GM21529 (cell line): ENCODE measurements at regions not wholly inside any gene's neighbourhood (a gene's known extent, or its start where the extent isn't known, plus 50 kb on each side); places are given as distances from the start of the nearest gene placed in this dataset.
"Not testable (repeated sequence)": the region's sequence is repeated elsewhere in the genome, so short reads cannot be mapped to it uniquely, and the experiment has no call there.

Experiments used
- ATAC-seq: cut with Tn5 transposase; IDR thresholded peaks from one replicate; pipeline ENCODE4 v1.9.1; 2021; ENCODE audit not compliant: unreplicated experiment

DNA sequence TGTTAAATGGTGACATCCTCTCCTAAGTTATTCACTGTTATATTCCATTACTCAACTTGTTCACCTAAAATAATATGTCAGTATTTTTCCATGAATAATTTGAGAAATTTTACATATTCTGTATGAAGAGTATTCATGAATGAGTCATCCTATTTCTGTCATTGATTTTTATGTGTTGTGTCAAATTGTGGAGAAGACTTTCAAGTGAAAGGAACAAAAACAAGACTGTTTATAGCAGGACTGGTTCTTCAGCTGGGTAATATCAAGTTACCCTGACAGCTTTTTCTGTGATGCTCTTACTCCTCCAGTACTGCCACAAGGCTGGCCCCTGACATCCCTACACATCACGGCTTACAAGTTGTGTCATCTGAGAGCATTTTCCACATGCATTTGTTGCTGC lies 847.7 kb downstream of the NCAM2 start:
- ATAC-seq: no peak

DNA sequence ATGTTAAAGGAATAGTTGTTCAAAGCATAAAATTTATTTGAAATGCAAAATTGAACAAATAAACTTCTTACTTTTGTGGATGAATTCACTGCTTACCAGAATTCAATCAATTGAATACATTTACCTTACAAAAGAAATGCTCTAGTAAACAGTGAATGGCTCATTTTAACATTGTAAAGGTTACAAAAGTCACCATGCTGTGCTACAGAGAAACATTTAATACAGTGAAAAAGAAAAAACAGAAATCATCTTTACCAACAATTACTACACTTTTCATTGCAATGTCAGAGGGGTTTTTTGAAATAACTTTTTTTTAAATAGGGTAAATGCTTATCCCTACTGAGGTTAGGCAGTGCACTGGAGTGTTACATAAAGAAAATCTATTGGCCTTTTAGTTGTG lies 853.0 kb downstream of the NCAM2 start:
- ATAC-seq: no peak

DNA sequence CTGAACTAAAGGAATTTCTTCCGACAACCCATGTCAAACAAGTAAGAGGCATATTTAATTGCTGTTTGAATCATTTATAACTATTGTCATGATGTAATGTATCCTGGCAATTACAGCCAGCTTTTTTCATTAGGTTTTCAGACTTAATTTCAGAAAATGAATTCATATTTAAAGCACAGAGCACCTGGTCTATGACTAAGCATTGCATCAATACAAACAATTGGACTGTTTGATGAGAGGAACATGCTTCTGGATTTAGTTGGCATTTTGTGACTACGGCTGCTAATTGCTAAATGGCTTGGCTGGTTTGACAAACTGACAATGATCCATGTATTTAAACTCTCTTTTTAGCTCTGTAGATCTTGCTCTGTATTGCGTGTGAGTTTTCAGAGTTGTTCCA lies 853.4 kb downstream of the NCAM2 start:
- no peak for ATAC-seq

DNA sequence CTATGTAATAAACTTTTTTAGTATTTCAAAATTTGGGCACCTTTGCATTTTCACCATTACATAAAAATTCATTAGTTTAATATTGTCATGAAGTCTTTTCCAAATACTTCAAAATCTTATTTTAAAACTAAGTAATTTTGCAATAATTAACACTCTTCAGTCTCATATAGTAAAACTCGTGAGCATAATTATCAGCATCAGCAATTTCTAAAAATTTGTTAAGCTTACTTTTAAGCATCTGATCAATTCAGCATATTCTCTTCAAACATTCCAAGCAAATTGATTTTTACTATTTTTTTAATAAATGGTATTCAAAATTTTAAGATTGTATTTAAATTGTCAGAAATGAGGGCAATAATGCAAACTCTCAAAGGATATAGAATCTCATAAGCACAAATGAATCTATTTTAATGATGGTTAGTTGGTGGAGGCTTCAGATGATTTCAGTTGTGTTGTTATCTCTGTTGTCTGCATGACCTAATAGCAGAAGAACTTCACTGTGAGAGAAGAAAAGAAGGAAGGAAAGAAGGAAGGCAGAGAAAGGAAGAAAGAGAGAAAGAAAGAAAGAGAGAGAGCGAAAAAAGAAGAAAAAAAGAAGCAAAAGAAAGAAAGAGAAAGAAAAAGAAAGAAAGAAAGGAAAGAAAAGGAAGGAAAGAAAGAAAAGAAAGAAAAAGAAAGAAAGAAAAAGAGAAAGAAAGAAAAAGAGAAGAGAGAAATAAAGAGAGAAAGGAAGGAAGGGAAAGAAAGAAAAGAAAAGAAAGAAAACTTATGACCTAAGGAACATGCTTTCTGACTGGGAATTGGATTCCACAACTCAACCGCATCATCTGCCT lies 860.5 kb downstream of the NCAM2 start:
- no peak for ATAC-seq

DNA sequence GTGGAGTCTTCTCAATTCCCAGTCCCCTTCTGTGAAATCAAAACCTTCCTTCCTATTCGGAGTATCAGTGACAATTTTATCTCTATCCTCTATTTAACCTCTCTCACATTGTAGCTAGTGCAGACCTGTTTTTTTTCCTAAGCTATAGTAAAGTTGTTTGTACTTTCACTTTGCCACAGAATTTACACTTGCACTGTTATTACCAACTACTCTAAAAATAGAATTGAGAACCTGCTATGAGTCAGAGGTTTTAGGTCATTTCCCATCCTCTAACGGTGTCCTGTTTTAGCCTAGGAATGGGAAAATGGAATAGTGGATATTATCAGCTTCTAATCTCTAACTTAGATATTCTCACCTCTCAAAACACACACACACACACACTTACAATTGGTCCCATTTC lies 862.7 kb downstream of the NCAM2 start:
- ATAC-seq: no peak

DNA sequence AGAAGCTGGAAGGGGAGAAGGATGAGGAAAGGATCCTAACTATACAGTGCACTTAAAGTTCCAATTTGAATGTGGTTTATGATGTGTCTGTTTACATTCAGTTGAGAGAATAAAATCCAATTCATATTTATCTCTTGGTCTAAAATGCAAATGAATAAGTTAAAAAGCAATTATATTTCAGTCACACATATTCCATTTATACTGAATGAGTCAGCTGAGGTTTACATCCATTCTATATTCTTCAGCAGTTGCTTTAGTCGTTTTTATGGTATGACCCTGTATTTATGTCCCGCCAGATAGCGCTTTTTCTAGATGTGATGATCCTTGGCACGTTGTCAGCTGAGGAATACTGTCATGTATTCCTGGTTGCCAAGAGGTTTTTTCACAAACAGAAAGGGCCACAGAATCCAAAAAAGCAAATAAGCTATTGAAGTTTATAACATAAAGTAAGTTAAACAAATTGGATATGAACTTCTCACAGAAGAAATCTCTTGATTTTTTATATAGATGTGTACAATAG lies 866.2 kb downstream of the NCAM2 start:
- ATAC-seq: no peak

DNA sequence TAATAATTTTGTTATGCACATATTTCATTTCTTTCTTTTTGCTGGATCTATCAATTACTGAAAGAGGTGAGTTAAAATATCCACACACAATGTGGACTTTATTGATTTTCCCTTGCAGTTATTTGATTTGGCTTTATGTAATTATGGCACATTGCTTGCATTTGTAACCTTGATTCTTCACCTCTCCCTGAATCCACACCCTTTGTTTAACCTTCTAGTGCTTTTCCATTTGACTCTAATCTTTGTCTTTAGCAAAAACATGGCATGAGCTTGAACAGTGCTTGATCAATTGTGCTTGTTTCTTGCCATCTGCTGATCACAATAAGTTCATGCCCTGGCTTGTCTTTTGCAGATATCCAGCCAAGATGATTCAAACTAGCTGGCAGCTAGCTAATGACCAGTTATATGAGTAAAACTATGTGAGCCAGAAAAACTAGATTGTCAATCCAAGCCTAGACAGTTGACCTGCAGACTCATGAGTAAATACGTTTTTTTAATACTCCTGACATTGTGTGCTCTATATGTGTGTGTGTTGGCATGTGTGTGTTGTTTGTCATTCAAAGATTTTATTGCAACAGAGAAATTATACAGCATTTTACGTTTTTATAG lies 899.2 kb downstream of the NCAM2 start:
- no peak for ATAC-seq

DNA sequence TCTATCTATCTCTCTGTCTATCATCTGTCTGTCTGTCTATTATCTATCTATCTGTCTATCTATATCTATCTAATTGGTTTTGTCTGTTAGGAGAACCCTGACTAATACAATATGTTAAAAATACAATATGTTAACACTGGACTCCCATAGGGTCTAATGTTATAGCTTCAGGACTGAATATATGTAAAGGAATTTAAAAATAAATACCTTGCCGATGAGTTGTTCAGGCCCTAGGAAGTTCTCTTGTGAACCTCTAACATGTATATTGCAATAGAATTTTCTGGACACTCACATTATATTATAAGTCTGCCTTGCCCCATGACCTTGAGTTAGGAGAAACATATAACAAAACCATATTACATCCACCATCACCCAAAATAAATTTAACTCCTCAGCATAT lies 900.6 kb downstream of the NCAM2 start:
- no peak for ATAC-seq

DNA sequence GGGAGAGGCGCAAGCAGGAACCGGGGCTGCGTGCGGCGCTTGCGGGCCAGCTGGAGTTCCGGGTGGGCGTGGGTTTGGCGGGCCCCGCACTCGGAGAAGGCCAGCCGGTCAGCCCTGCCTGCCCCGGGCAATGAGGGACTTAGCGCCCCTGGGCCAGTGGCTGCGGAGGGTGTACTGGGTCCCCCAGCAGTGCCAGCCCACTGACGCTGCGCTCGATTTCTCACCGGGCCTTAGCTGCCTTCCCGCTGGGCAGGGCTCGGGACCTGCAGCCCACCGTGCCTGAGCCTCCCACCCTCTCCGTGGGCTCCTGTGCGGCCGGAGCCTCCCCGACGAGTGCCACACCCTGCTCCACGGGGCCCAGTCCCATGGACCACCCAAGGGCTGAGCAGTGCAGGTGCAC lies 904.2 kb downstream of the NCAM2 start:
- ATAC-seq: not testable (repeated sequence)

DNA sequence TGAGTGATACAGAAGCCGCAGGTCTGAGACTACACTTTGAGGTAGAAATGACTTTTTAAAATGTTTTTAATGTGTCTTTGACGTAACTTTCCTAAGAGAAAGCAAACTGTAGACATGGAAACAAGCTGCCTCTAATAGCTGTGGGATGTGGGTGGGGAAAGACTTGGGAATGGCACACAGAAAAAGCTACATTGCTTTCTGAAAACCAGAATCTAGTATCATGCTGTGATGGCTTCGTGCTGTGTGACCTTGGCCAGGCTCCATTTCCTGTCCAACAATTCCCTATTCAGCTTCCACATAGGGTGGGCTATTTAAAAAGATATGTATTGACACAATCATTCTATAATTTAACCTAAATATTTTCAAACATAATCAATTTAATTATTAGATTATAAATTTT lies 909.1 kb downstream of the NCAM2 start:
- no peak for ATAC-seq

DNA sequence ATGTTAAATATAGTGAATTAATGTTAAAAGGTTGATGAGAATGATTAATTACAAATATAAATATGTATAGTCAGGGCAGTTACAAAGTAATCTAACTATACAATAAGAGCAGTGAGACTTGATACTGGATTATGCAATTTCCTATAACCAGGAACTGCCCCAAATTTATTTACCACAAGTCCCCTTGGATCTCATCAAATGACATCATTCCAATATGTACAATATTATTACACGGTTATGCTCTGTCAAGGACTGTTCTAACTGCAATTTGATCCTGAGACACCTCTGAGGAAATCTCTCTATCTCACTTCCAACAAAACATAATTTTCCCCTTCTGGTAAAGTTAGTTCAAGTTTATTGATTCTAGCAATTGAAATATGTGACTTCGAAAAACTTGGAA lies 917.6 kb downstream of the NCAM2 start:
- ATAC-seq: no peak

DNA sequence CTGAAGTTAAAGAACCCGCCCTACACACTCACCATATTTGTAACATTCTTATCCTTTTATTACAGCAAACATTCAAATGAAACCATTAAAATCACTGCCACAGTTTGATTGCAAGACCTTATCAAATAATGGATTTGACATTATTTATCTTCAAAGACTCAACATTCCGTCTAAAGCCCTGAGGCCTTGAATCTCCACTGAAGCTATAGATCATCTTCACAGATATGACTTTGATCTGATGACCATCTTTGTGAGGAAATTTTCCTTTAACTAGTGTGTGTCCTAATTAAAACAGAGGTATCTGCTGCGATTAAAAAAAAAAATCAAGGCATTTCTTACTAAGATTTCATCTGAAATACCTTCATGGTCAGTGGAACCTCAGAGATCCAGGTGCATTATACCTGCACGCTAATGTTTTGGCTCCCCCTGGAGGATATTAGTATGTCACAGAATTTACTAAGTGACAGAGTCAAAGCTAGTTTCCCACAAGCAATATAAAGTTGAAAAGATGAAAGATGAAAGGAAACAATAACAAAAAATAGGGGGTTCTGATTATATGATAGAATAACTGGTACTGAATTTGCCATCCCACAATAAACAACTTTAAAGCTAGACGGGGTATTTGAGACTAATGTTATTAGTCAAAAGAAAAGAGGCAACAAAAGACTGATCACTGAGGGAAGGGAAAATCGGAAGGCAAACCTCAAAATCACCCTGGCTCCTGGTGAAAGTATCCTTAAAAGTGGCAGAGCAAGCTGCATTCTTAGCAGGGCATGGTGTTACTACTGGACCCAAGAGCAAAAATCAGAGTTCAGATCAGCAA lies 923.4 kb downstream of the NCAM2 start:
- no peak for ATAC-seq

DNA sequence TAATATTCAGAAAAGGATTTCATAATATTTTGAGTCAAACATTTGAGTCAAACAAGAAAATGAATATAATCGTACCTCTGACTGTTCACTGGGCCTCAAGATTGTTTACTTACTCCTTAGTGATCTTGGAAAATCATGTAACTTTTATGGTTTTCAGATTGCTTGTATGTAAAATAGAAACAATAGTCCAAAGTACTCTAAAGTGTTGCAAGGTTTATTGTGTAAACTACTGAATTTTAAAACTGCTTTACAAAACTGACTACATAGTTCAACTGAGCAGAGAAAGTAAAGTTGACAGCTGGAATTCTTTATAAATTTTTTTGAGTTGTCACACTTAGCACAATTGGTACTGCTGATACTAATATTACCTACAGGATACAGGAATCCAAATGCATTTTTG lies 931.0 kb downstream of the NCAM2 start:
- no peak for ATAC-seq

DNA sequence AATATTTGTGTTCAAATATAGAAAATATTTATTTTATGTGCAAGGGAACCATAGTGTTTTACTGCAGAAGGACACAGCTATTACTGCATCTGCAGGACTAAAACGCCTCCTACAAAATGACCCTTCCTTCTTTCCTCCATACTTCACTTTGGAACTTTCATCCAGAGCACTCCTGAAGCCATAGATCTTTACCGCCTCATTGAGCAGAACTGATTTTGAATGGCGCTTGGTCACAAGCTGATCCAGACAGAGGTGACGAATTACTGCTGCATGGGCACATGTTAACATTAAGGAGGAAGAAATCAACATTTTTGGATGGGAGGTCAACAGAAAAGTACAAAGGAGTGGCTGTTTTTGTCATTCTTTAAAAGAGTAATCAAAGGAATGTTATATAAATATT lies 931.6 kb downstream of the NCAM2 start:
- no peak for ATAC-seq

DNA sequence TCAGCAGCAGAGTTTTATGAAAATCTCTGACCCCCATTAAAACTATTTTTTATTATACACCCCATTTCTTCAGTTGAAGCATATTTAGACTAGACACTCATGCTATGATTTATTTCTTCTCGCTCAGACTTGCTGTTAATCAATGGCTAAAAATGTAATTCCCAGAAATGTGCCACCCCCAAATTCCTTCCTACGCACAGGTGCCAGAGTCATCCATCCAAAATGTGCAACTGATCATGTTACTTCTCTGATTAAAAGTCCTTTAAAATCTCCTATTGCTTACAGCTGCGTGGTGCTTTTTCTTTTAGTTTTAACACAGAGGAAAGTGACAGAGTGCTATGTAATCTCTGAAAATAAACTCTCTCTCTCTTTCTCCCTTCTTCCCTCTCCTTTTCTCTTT lies 954.4 kb downstream of the NCAM2 start:
- ATAC-seq: no peak

DNA sequence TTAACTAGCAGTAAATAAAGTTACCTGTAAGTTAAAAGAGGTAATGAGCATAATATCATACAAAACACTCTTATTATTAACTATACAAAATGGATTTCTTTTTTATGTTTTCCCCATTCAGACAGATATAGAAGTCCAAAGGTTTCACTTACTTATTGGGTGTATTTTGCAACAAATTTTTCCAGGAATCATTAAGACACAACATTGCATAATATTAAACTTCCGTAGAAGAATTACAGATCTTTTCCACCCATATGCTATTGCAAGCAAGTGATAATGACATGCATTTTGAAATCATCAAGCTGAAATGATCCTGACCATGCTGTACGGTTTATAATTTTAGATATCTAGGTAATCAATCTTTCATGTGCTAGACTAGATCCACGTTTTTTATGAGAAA lies 957.0 kb downstream of the NCAM2 start:
- ATAC-seq: no peak

DNA sequence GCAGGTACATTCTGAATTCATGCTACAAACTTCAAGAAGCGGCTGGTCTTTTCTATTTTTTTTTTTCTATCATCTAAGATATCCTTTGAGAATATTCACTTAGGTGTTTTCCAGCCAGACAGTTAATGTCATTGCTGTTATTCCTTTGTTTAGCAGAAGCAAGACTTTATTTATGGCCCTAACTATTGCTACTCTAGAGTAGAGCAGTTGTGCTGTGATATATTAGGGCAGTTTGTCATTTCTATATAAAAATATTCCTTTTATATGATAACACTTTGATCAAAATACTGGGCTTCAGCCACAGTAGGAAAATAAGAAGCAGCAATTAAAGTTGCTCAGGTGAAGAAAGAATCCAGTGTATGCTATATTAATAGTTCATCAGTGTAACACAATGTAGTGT lies 959.3 kb downstream of the NCAM2 start:
- no peak for ATAC-seq

DNA sequence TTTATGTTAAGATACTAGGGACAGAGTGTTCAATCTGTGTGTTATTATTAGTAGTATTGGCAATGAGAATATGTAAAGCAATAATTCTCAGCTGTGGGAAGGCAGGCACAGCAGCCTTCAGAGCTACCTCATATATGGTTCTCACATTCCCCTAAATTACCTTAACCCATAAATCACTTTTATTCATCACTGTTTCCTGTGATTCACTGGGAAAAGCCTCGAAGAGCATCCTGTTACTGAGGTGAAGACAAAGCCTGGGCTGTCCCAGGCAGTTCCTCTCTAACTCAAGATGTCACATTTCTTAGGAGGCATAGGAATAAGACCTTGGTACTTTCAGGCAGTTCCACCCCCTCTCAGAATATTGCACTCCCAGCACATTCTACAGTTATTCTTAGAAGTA lies 965.7 kb downstream of the NCAM2 start:
- no peak for ATAC-seq

DNA sequence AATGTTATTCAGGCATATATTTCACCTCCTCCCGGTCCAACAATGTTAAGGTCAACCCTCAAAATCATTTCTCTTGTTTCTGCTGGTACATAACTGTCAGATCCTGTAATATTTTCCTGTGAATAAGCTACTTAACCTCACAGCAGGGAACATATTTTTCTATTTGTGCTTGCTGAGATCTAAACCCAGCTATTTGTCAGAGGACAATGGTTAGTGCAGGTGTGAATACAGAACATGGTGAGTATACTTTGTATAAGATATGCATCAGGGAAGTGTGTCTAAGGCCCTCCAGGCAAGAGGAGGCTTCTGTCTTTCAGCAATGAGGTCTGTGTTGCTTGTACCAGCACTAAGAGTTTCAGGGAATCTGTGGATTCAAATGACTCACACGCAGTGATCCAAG lies 970.6 kb downstream of the NCAM2 start:
- no peak for ATAC-seq

DNA sequence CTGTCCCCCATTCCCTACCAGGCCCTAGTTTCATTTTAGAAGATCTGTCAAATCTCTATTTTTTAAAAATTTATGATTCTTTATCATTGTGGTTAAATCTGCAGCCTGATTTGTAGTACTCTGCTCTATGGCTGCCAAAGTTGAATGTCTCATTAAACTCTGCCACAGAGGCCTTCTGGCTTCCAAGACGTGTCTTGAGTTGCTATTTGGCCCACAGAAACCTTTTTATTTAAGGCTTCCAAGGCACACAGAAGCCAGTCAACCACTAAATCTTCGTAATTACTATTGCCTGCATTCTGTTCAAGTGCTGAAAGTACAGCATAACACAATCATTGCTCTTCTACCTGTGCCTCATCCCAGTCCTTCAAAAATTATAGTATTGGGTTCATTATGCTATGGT lies 971.0 kb downstream of the NCAM2 start:
- ATAC-seq: no peak

DNA sequence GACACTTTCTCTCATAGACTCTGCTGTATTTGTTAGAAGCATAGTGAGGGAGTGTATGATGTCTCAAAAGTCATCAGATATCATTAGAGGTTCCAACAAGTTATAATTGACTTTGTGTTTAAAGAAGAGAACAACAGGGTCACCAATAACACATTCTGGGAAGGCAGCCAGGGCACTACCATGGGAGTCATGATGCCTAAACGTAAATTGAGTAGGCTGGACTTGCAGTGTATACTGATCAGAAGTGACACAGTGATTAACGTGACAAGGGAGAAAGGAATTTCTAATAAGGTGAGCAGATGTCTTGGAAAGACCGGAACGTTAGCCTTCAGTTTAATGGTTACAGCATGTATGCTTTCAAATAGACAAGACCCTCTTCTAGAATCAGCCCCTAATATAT lies 973.2 kb downstream of the NCAM2 start:
- no peak for ATAC-seq

DNA sequence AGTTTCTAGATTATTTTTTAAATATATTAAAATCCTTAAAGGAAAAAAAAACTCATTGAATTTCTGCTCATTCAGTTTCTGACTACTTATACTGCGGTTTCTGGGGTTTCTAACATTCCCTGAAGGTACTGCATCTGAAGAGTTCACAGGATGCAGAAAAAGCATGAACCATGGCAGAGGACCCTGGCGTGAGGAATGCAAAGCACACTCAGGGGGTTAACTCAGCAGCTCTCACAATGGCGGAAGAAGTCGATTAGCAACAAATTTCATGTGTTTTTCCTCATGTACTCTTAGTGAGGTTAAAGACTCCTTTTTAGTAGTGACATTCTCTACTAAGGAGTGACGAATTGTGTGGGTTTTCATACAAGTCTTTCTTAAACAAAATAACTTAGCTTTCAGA lies 975.6 kb downstream of the NCAM2 start:
- ATAC-seq: no peak
